SU-DHL-6 (cell line): ENCODE measurements at regions not wholly inside any gene's neighbourhood (a gene's known extent, or its start where the extent isn't known, plus 50 kb on each side); places are given as distances from the start of the nearest gene placed in this dataset.

ENCODE experiments used
- CTCF ChIP-seq: fragments of 200-600 bp; sonication (generic); IDR thresholded peaks from one replicate; pipeline ENCODE4 v1.5.1; 2017; ENCODE audit warnings: antibody characterized with exemption, mild to moderate bottlenecking, low read length, moderate library complexity; ENCODE audit not compliant: insufficient read depth, poor library complexity, severe bottlenecking
- EZH2phosphoT487 ChIP-seq: fragments of 200-600 bp; sonication (generic), shearing (Covaris generic); conservative IDR thresholded peaks from 2 replicates; pipeline ENCODE4 v1.6.1; 2018; ENCODE audit warnings: mild to moderate bottlenecking, antibody characterized with exemption, low read length, moderate library complexity, mixed read lengths

- TF ChIP-seq CTCF: no peak
- no peak for TF ChIP-seq EZH2phosphoT487
These were observed 457.3 kb downstream of the SI start for GRCh38 chr3:164620956-164621355.
